ENCODE measurements at regions not wholly inside any gene's neighbourhood (a gene's known extent, or its start where the extent isn't known, plus 50 kb on each side); places are given as distances from the start of the nearest gene placed in this dataset.

GRCh38 chr12:114185036-114185435 is 218.9 kb upstream of the RBM19 start:
- H3K4me3 ChIP-seq (ENCODE audit: insufficient read length, low read depth): no peak overlapping the region
- peaks cover 6% of the 10 kb centered on the region for H3K27me3 ChIP-seq (ENCODE audit: insufficient read depth, insufficient read length)
- peaks cover 5% of the 10 kb centered on the region; the same call in 1 of the 2 replicates for H3K9me3 ChIP-seq (ENCODE audit: insufficient read depth, low read length)
- H3K4me1 ChIP-seq (ENCODE audit: insufficient read depth, insufficient read length): peaks cover 5% of the 10 kb centered on the region
- H3K36me3 ChIP-seq (ENCODE audit: insufficient read depth, insufficient read length, low read length): no peaks in the 10 kb centered on the region
- H3K9ac ChIP-seq (ENCODE audit: insufficient read length, low read depth): no peak overlapping the region
- TF ChIP-seq ZNF274 (IDR thresholded peaks at IDR 0.05; ENCODE audit: low read depth, low read length) (no peak), SUZ12 (IDR thresholded peaks at IDR 0.05; ENCODE audit: extremely low read depth, insufficient read depth, insufficient read length) (no peak), YY1 (IDR thresholded peaks at IDR 0.05; ENCODE audit: insufficient read depth, insufficient read length) (no peak)
- no peak for DNase-seq (ENCODE audit: low read depth, low spot score)

GRCh38 chr12:114174326-114174725 is 208.2 kb upstream of the RBM19 start:
- Histone ChIP-seq H3K9me3 (ENCODE audit: insufficient read depth, low read length) (no peaks in the 10 kb centered on the region), H3K9ac (ENCODE audit: insufficient read length, low read depth) (no peak overlapping the region), H3K4me3 (ENCODE audit: insufficient read length, low read depth) (no peak overlapping the region), H3K36me3 (ENCODE audit: insufficient read depth, insufficient read length, low read length) (no peaks in the 10 kb centered on the region), H3K27me3 (ENCODE audit: insufficient read depth, insufficient read length) (no peaks in the 10 kb centered on the region), H3K4me1 (ENCODE audit: insufficient read depth, insufficient read length) (no peaks in the 10 kb centered on the region)
- TF ChIP-seq ZNF274 (IDR thresholded peaks at IDR 0.05; ENCODE audit: low read depth, low read length): no peak
- TF ChIP-seq YY1 (IDR thresholded peaks at IDR 0.05; ENCODE audit: insufficient read depth, insufficient read length): no peak
- no peak for TF ChIP-seq SUZ12 (IDR thresholded peaks at IDR 0.05; ENCODE audit: extremely low read depth, insufficient read depth, insufficient read length)
- no peak for DNase-seq (ENCODE audit: low read depth, low spot score)

GRCh38 chr12:114172135-114172534 is 206.0 kb upstream of the RBM19 start:
- H3K36me3 ChIP-seq (ENCODE audit: insufficient read depth, insufficient read length, low read length): no peaks in the 10 kb centered on the region
- no peak for DNase-seq (ENCODE audit: low read depth, low spot score)
- no peaks in the 10 kb centered on the region for H3K4me1 ChIP-seq (ENCODE audit: insufficient read depth, insufficient read length)
- no peaks in the 10 kb centered on the region for H3K9me3 ChIP-seq (ENCODE audit: insufficient read depth, low read length)
- TF ChIP-seq ZNF274 (IDR thresholded peaks at IDR 0.05; ENCODE audit: low read depth, low read length) (no peak), SUZ12 (IDR thresholded peaks at IDR 0.05; ENCODE audit: extremely low read depth, insufficient read depth, insufficient read length) (no peak), YY1 (IDR thresholded peaks at IDR 0.05; ENCODE audit: insufficient read depth, insufficient read length) (no peak)
- H3K4me3 ChIP-seq (ENCODE audit: insufficient read length, low read depth): no peak overlapping the region
- H3K9ac ChIP-seq (ENCODE audit: insufficient read length, low read depth): no peak overlapping the region
- H3K27me3 ChIP-seq (ENCODE audit: insufficient read depth, insufficient read length): peaks cover 2% of the 10 kb centered on the region

- H3K4me1 ChIP-seq (ENCODE audit: insufficient read depth, insufficient read length): no peaks in the 10 kb centered on the region
- no peak for DNase-seq (ENCODE audit: low read depth, low spot score)
- H3K36me3 ChIP-seq (ENCODE audit: insufficient read depth, insufficient read length, low read length): no peaks in the 10 kb centered on the region
- H3K9me3 ChIP-seq (ENCODE audit: insufficient read depth, low read length): no peaks in the 10 kb centered on the region
- no peak overlapping the region for H3K4me3 ChIP-seq (ENCODE audit: insufficient read length, low read depth)
- TF ChIP-seq YY1 (IDR thresholded peaks at IDR 0.05; ENCODE audit: insufficient read depth, insufficient read length): no peak
- no peak for TF ChIP-seq SUZ12 (IDR thresholded peaks at IDR 0.05; ENCODE audit: extremely low read depth, insufficient read depth, insufficient read length)
- no peak for TF ChIP-seq ZNF274 (IDR thresholded peaks at IDR 0.05; ENCODE audit: low read depth, low read length)
- no peak overlapping the region for H3K9ac ChIP-seq (ENCODE audit: insufficient read length, low read depth)
- peaks cover 8% of the 10 kb centered on the region for H3K27me3 ChIP-seq (ENCODE audit: insufficient read depth, insufficient read length)
Measured at GRCh38 chr12:114168061-114168460, 201.9 kb upstream of the RBM19 start.

GRCh38 chr12:114167431-114167830 is 201.3 kb upstream of the RBM19 start:
- no peaks in the 10 kb centered on the region for H3K4me1 ChIP-seq (ENCODE audit: insufficient read depth, insufficient read length)
- no peak overlapping the region for H3K9ac ChIP-seq (ENCODE audit: insufficient read length, low read depth)
- H3K9me3 ChIP-seq (ENCODE audit: insufficient read depth, low read length): no peaks in the 10 kb centered on the region
- H3K36me3 ChIP-seq (ENCODE audit: insufficient read depth, insufficient read length, low read length): no peaks in the 10 kb centered on the region
- TF ChIP-seq YY1 (IDR thresholded peaks at IDR 0.05; ENCODE audit: insufficient read depth, insufficient read length) (no peak), SUZ12 (IDR thresholded peaks at IDR 0.05; ENCODE audit: extremely low read depth, insufficient read depth, insufficient read length) (no peak), ZNF274 (IDR thresholded peaks at IDR 0.05; ENCODE audit: low read depth, low read length) (no peak)
- H3K4me3 ChIP-seq (ENCODE audit: insufficient read length, low read depth): no peak overlapping the region
- no peak for DNase-seq (ENCODE audit: low read depth, low spot score)
- peaks cover 8% of the 10 kb centered on the region for H3K27me3 ChIP-seq (ENCODE audit: insufficient read depth, insufficient read length)

GRCh38 chr12:114166362-114166761 is 200.2 kb upstream of the RBM19 start:
- H3K27me3 ChIP-seq (ENCODE audit: insufficient read depth, insufficient read length): peaks cover 11% of the 10 kb centered on the region
- H3K4me1 ChIP-seq (ENCODE audit: insufficient read depth, insufficient read length): no peaks in the 10 kb centered on the region
- H3K9me3 ChIP-seq (ENCODE audit: insufficient read depth, low read length): no peaks in the 10 kb centered on the region
- DNase-seq (ENCODE audit: low read depth, low spot score): peak; percentile 78
- no peak overlapping the region for H3K4me3 ChIP-seq (ENCODE audit: insufficient read length, low read depth)
- TF ChIP-seq ZNF274 (IDR thresholded peaks at IDR 0.05; ENCODE audit: low read depth, low read length) (no peak), SUZ12 (IDR thresholded peaks at IDR 0.05; ENCODE audit: extremely low read depth, insufficient read depth, insufficient read length) (no peak), YY1 (IDR thresholded peaks at IDR 0.05; ENCODE audit: insufficient read depth, insufficient read length) (no peak)
- no peaks in the 10 kb centered on the region for H3K36me3 ChIP-seq (ENCODE audit: insufficient read depth, insufficient read length, low read length)
- H3K9ac ChIP-seq (ENCODE audit: insufficient read length, low read depth): no peak overlapping the region

- Histone ChIP-seq H3K36me3 (ENCODE audit: insufficient read depth, insufficient read length, low read length) (no peaks in the 10 kb centered on the region), H3K9me3 (ENCODE audit: insufficient read depth, low read length) (no peaks in the 10 kb centered on the region), H3K9ac (ENCODE audit: insufficient read length, low read depth) (no peak overlapping the region), H3K27me3 (ENCODE audit: insufficient read depth, insufficient read length) (peaks cover 11% of the 10 kb centered on the region), H3K4me3 (ENCODE audit: insufficient read length, low read depth) (no peak overlapping the region), H3K4me1 (ENCODE audit: insufficient read depth, insufficient read length) (no peaks in the 10 kb centered on the region)
- no peak for DNase-seq (ENCODE audit: low read depth, low spot score)
- TF ChIP-seq YY1 (IDR thresholded peaks at IDR 0.05; ENCODE audit: insufficient read depth, insufficient read length): no peak
- TF ChIP-seq ZNF274 (IDR thresholded peaks at IDR 0.05; ENCODE audit: low read depth, low read length): no peak
- TF ChIP-seq SUZ12 (IDR thresholded peaks at IDR 0.05; ENCODE audit: extremely low read depth, insufficient read depth, insufficient read length): no peak
Measured at GRCh38 chr12:114165921-114166320, 199.8 kb upstream of the RBM19 start.
